H9 (cell line): ENCODE measurements at regions not wholly inside any gene's neighbourhood (a gene's known extent, or its start where the extent isn't known, plus 50 kb on each side); places are given as distances from the start of the nearest gene placed in this dataset.

ENCODE experiments used
- DNase-seq: peaks from one replicate; pipeline ENCODE4 v3.0.0-alpha.2; 2017
- H2AFZ ChIP-seq: one replicate; pipeline ENCODE4 v1.6.1; 2013; ENCODE audit warnings: mild to moderate bottlenecking, low read length, control low read depth, moderate library complexity
- H2AK5ac ChIP-seq: 2 replicates; pipeline ENCODE4 v1.6.1; 2013; ENCODE audit warnings: low read length, control low read depth, mixed read lengths; ENCODE audit not compliant: insufficient read length
- H2BK120ac ChIP-seq: one replicate; pipeline ENCODE4 v1.6.1; 2013; ENCODE audit warnings: low read depth, mild to moderate bottlenecking, low read length, control low read depth, inconsistent platforms; ENCODE audit not compliant: poor library complexity, severe bottlenecking
- H2BK12ac ChIP-seq: 2 replicates; pipeline ENCODE4 v1.6.1; 2013; ENCODE audit warnings: low read length, control low read depth, mixed read lengths, low read depth; ENCODE audit not compliant: insufficient read length
- H2BK15ac ChIP-seq: 2 replicates; pipeline ENCODE4 v1.6.1; 2013; ENCODE audit warnings: low read depth, low read length, control low read depth
- H2BK20ac ChIP-seq: one replicate; pipeline ENCODE4 v1.6.1; 2013; ENCODE audit warnings: low read depth, mild to moderate bottlenecking, low read length, control low read depth, inconsistent platforms; ENCODE audit not compliant: poor library complexity, severe bottlenecking
- H2BK5ac ChIP-seq: 2 replicates; pipeline ENCODE4 v1.6.1; 2013; ENCODE audit warnings: low read length, control low read depth, mixed read lengths; ENCODE audit not compliant: insufficient read length
- H3K14ac ChIP-seq: 2 replicates; pipeline ENCODE4 v1.6.1; 2013; ENCODE audit warnings: low read length, control low read depth; ENCODE audit not compliant: insufficient read depth
- H3K18ac ChIP-seq: 2 replicates; pipeline ENCODE4 v1.6.1; 2013; ENCODE audit warnings: low read depth, mild to moderate bottlenecking, mixed read lengths, low read length, control low read depth; ENCODE audit not compliant: insufficient read length
- H3K23ac ChIP-seq: 2 replicates; pipeline ENCODE4 v1.6.1; 2013; ENCODE audit warnings: low read length, control low read depth, mixed read lengths, low read depth; ENCODE audit not compliant: insufficient read length
- H3K23me2 ChIP-seq: 2 replicates; pipeline ENCODE4 v1.6.1; 2013; ENCODE audit warnings: low read depth, mild to moderate bottlenecking, mixed read lengths, low read length, control low read depth; ENCODE audit not compliant: insufficient read length, poor library complexity, severe bottlenecking
- H3K27ac ChIP-seq: 2 replicates; pipeline ENCODE4 v1.5.1; 2013; ENCODE audit warnings: low read length, control low read depth, mixed read lengths, low read depth; ENCODE audit not compliant: insufficient read length
- H3K27me3 ChIP-seq: 2 replicates; pipeline ENCODE4 v1.6.1; 2013; ENCODE audit warnings: low read length, control low read depth, inconsistent platforms; ENCODE audit not compliant: insufficient read depth
- H3K4ac ChIP-seq: 2 replicates; pipeline ENCODE4 v1.6.1; 2013; ENCODE audit warnings: low read depth, mild to moderate bottlenecking, control low read depth, inconsistent platforms, low read length, moderate library complexity
- H3K4me1 ChIP-seq: 2 replicates; pipeline ENCODE4 v1.6.1; 2013; ENCODE audit warnings: low read length, control low read depth, inconsistent platforms; ENCODE audit not compliant: insufficient read depth
- H3K4me2 ChIP-seq: 2 replicates; pipeline ENCODE4 v1.6.1; 2013; ENCODE audit warnings: low read length, control low read depth, mixed read lengths; ENCODE audit not compliant: insufficient read length, insufficient read depth
- H3K56ac ChIP-seq: 2 replicates; pipeline ENCODE4 v1.6.1; 2013; ENCODE audit warnings: low read depth, mild to moderate bottlenecking, mixed read lengths, low read length, control low read depth; ENCODE audit not compliant: insufficient read length
- H3K79me1 ChIP-seq: 2 replicates; pipeline ENCODE4 v1.6.1; 2013; ENCODE audit warnings: low read depth, mild to moderate bottlenecking, moderate library complexity, low read length, control low read depth, inconsistent platforms; ENCODE audit not compliant: insufficient read depth, poor library complexity, severe bottlenecking
- H3K79me2 ChIP-seq: 2 replicates; pipeline ENCODE4 v1.6.1; 2013; ENCODE audit warnings: low read length, control low read depth, inconsistent platforms; ENCODE audit not compliant: insufficient read depth
- H3K9ac ChIP-seq: 2 replicates; pipeline ENCODE4 v1.6.1; 2013; ENCODE audit warnings: low read length, control low read depth, mixed read lengths; ENCODE audit not compliant: insufficient read length; ENCODE audit errors: extremely low read depth
- H3K9me3 ChIP-seq: one replicate; pipeline ENCODE4 v1.6.1; 2013; ENCODE audit warnings: low read depth, low read length, inconsistent platforms; ENCODE audit not compliant: control insufficient read depth
- H3T11ph ChIP-seq: one replicate; pipeline ENCODE4 v1.6.1; 2013; ENCODE audit warnings: mild to moderate bottlenecking, low read length, control low read depth, inconsistent platforms
- H4K20me1 ChIP-seq: one replicate; pipeline ENCODE4 v1.6.1; 2013; ENCODE audit not compliant: control insufficient read depth, insufficient read length, insufficient read depth
- H4K5ac ChIP-seq: 2 replicates; pipeline ENCODE4 v1.6.1; 2013; ENCODE audit warnings: low read depth, mild to moderate bottlenecking, mixed read lengths, low read length, control low read depth; ENCODE audit not compliant: insufficient read length
- H4K8ac ChIP-seq: replicated peaks from 2 replicates; pipeline ENCODE4 v1.6.1; 2013; ENCODE audit warnings: low read length, control low read depth, mixed read lengths, low read depth; ENCODE audit not compliant: insufficient read length
- H4K91ac ChIP-seq: 2 replicates; pipeline ENCODE4 v1.6.1; 2013; ENCODE audit warnings: low read depth, mild to moderate bottlenecking, moderate library complexity, mixed read lengths, low read length, control low read depth; ENCODE audit not compliant: insufficient read length
- H3K27ac Mint-ChIP-seq, 3 experiments: 2 replicates in 2 of 3; 3 replicates in 1 of 3; pipeline ENCODE4 v1.8.0; 2020 to 2021; ENCODE audit warnings: mixed read lengths in 3 of 3, mild to moderate bottlenecking in 1 of 3, moderate library complexity in 1 of 3
- H3K27me3 Mint-ChIP-seq: 2 replicates; pipeline ENCODE4 v1.8.0; 2021; ENCODE audit warnings: low read depth, mild to moderate bottlenecking, moderate library complexity, mixed read lengths
- H3K36me3 Mint-ChIP-seq, 3 experiments: 2 replicates in 2 of 3; 3 replicates in 1 of 3; pipeline ENCODE4 v1.8.0; 2020 to 2021; ENCODE audit warnings: low read depth in 3 of 3, mixed read lengths in 3 of 3; ENCODE audit not compliant: insufficient read depth in 1 of 3
- H3K4me1 Mint-ChIP-seq, 2 experiments: 2 replicates each; pipeline ENCODE4 v1.8.0; 2020; ENCODE audit warnings: mixed read lengths in 2 of 2
- H3K4me3 Mint-ChIP-seq, 2 experiments: 2 replicates in 1 of 2; 3 replicates in 1 of 2; pipeline ENCODE4 v1.8.0; 2020 to 2021; ENCODE audit warnings: mild to moderate bottlenecking in 2 of 2, mixed read lengths in 2 of 2, moderate library complexity in 1 of 2
- H3K9me3 Mint-ChIP-seq, 2 experiments: 2 replicates in 1 of 2; 3 replicates in 1 of 2; pipeline ENCODE4 v1.8.0; 2020; ENCODE audit warnings: mild to moderate bottlenecking in 2 of 2, mixed read lengths in 2 of 2, moderate library complexity in 1 of 2
- WGBS: extraction: QIAGEN DNeasy Blood & Tissue Kit; methylation state at CpG from one replicate; pipeline ENCODE4 v1.1.7; 2013; ENCODE audit warnings: missing lambda C conversion rate, low lambda C conversion rate, mixed read lengths; ENCODE audit not compliant: insufficient read length; ENCODE audit errors: extremely low coverage; 5-methylcytosine and 5-hydroxymethylcytosine counted together
- TF ChIP-seq, protein P1 (sequence below): fragments of 200-600 bp; sonication (generic); conservative IDR thresholded peaks from 3 replicates; pipeline ENCODE4 v1.8.0; 2021; ENCODE audit warnings: antibody characterized with exemption, mild to moderate bottlenecking

DNA sequence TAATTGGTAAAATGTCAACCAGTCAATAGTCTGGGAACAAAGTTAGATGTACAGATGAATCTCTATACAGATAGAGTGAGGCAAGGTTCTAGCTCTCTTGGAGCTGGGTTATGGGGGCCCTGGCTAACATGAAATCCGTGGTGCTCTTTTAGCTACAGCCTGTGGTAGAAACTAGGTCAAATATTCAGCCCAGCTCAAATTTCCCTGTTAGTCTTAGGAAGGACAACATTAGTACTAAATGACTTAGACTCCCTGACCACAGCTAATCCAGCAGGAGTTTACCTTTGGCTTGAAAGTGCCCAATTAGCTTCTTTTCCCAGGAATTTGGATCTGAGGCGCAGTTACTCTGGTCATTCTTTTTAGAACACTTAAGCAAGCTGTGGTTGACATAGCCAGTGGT, 170.5 kb downstream of the DMRTA1 start:
- no peak overlapping the region for H2BK5ac ChIP-seq
- TF ChIP-seq, protein P1, sequence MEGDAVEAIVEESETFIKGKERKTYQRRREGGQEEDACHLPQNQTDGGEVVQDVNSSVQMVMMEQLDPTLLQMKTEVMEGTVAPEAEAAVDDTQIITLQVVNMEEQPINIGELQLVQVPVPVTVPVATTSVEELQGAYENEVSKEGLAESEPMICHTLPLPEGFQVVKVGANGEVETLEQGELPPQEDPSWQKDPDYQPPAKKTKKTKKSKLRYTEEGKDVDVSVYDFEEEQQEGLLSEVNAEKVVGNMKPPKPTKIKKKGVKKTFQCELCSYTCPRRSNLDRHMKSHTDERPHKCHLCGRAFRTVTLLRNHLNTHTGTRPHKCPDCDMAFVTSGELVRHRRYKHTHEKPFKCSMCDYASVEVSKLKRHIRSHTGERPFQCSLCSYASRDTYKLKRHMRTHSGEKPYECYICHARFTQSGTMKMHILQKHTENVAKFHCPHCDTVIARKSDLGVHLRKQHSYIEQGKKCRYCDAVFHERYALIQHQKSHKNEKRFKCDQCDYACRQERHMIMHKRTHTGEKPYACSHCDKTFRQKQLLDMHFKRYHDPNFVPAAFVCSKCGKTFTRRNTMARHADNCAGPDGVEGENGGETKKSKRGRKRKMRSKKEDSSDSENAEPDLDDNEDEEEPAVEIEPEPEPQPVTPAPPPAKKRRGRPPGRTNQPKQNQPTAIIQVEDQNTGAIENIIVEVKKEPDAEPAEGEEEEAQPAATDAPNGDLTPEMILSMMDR: no peak
- H3K27me3 ChIP-seq: no peaks in the 10 kb centered on the region
- no peak overlapping the region for H3T11ph ChIP-seq
- no peaks in the 10 kb centered on the region for H3K79me1 ChIP-seq
- no peak overlapping the region for H3K4me2 ChIP-seq
- Mint-ChIP-seq H3K27me3 (no peaks in the 10 kb centered on the region), H3K9me3 (peaks cover 0 to 5% of the 10 kb centered on the region in 2 experiments; a peak in 1 of 5 replicates), H3K36me3 (no peaks in the 10 kb centered on the region), H3K4me3 (no peak overlapping the region), H3K4me1 (no peaks in the 10 kb centered on the region), H3K27ac (no peak overlapping the region)
- H3K56ac ChIP-seq: no peak overlapping the region
- H3K79me2 ChIP-seq: no peaks in the 10 kb centered on the region
- no peaks in the 10 kb centered on the region for H3K23me2 ChIP-seq
- H4K20me1 ChIP-seq: no peaks in the 10 kb centered on the region
- no peak for DNase-seq
- H2AFZ ChIP-seq: no peak overlapping the region
- H3K4ac ChIP-seq: no peak overlapping the region
- no peaks in the 10 kb centered on the region for H3K9me3 ChIP-seq
- H3K9ac ChIP-seq: no peak overlapping the region
- no peak overlapping the region for H2AK5ac ChIP-seq
- no peak overlapping the region for H2BK15ac ChIP-seq
- H3K4me1 ChIP-seq: no peaks in the 10 kb centered on the region
- H2BK12ac ChIP-seq: no peak overlapping the region
- H3K18ac ChIP-seq: no peak overlapping the region
- WGBS: no CpG with 5 or more reads among the region's 2 CpGs
- no peak overlapping the region for H3K23ac ChIP-seq
- H4K8ac ChIP-seq: no peak overlapping the region
- no peak overlapping the region for H3K14ac ChIP-seq
- H2BK120ac ChIP-seq: no peak overlapping the region
- no peak overlapping the region for H2BK20ac ChIP-seq
- H3K27ac ChIP-seq: no peak overlapping the region
- H4K5ac ChIP-seq: no peak overlapping the region
- no peak overlapping the region for H4K91ac ChIP-seq
